A549 (cell line): ENCODE measurements at regions not wholly inside any gene's neighbourhood (a gene's known extent, or its start where the extent isn't known, plus 50 kb on each side); places are given as distances from the start of the nearest gene placed in this dataset.

ENCODE experiments used
- CTCF ChIP-seq: fragments of >200 bp; sonication (Bioruptor Twin); formaldehyde crosslinking; IDR thresholded peaks from 3 replicates; pipeline ENCODE4 v1.5.1; 2016
- ELK1 ChIP-seq: fragments of 150-350 bp; IDR thresholded peaks from 2 replicates; pipeline ENCODE4 v1.6.1; 2014; ENCODE audit warnings: low read depth, mild to moderate bottlenecking, low read length
- EP300 ChIP-seq, 2 experiments: fragments of >200 bp; sonication (Bioruptor Twin); formaldehyde crosslinking; IDR thresholded peaks; 2 replicates in 1 of 2; 3 replicates in 1 of 2; pipeline ENCODE4 v1.6.1; 2016 to 2017
- FOXS1 ChIP-seq: fragments of 250-450 bp; sonication (Bioruptor Pico); IDR thresholded peaks from 2 replicates; pipeline ENCODE4 v1.5.0; 2020; ENCODE audit warnings: mild to moderate bottlenecking, moderate library complexity
- MAX ChIP-seq: IDR thresholded peaks from 2 replicates; pipeline ENCODE4 v1.6.1; 2012
- POLR2A ChIP-seq: IDR thresholded peaks from 2 replicates; pipeline ENCODE4 v1.6.1; 2012; ENCODE audit warnings: mild to moderate bottlenecking, low read length
- POLR2AphosphoS2 ChIP-seq: conservative IDR thresholded peaks from 2 replicates; pipeline ENCODE4 v1.6.1; 2012; ENCODE audit warnings: low read length, improper control_type of control experiment, inconsistent platforms
- REST ChIP-seq: fragments of 200-600 bp; sonication (generic); IDR thresholded peaks from 2 replicates; pipeline ENCODE4 v1.6.1; 2016; ENCODE audit warnings: antibody characterized with exemption, mild to moderate bottlenecking, moderate library complexity
- SMC3 ChIP-seq: fragments of >200 bp; sonication (Bioruptor Twin); formaldehyde crosslinking; IDR thresholded peaks from 3 replicates; pipeline ENCODE4 v1.6.1; 2018; ENCODE audit warnings: inconsistent platforms

GRCh38 chr11:130546438-130546837 is 98.0 kb downstream of the ADAMTS15 start:
- no peak for TF ChIP-seq POLR2AphosphoS2
- TF ChIP-seq POLR2A = no peak
- TF ChIP-seq CTCF = no peak
- TF ChIP-seq EP300 (IDR thresholded peaks at IDR 0.05) = no peak
- no peak for TF ChIP-seq ELK1
- TF ChIP-seq REST = no peak
- no peak for TF ChIP-seq MAX
- TF ChIP-seq FOXS1 (CRISPR knock-in tag) = no peak
- TF ChIP-seq SMC3 = no peak
